Muscle layer of colon (tissue), 2 donors: ENCODE measurements at regions not wholly inside any gene's neighbourhood (a gene's known extent, or its start where the extent isn't known, plus 50 kb on each side); places are given as distances from the start of the nearest gene placed in this dataset.

ENCODE experiments used
- H3K27ac ChIP-seq: one replicate; pipeline ENCODE4 v1.7.0; 2013; ENCODE audit warnings: low read depth, mild to moderate bottlenecking, low read length, moderate library complexity
- H3K27me3 ChIP-seq, 2 donors: one replicate each; pipeline ENCODE4 v1.7.0; 2013; ENCODE audit warnings: low read length in 2 of 2, mild to moderate bottlenecking in 2 of 2; ENCODE audit not compliant: insufficient read depth in 2 of 2, control insufficient read depth in 1 of 2
- H3K36me3 ChIP-seq: one replicate; pipeline ENCODE4 v1.7.0; 2013; ENCODE audit warnings: mild to moderate bottlenecking, low read length; ENCODE audit not compliant: insufficient read depth
- H3K4me1 ChIP-seq: one replicate; pipeline ENCODE4 v1.7.0; 2013; ENCODE audit warnings: mild to moderate bottlenecking, low read length; ENCODE audit not compliant: insufficient read depth
- H3K4me3 ChIP-seq, 2 donors: one replicate each; pipeline ENCODE4 v1.7.0; 2013; ENCODE audit warnings: low read length in 2 of 2, low read depth in 1 of 2, mild to moderate bottlenecking in 1 of 2, moderate library complexity in 1 of 2
- H3K9ac ChIP-seq: one replicate; pipeline ENCODE4 v1.7.0; 2013; ENCODE audit warnings: low read length
- H3K9me3 ChIP-seq: one replicate; pipeline ENCODE4 v1.7.0; 2013; ENCODE audit warnings: mild to moderate bottlenecking, low read length
- donor health status: abdominal sarcoma.
- donor health status: Adenocarcinoma of cecum.

DNA sequence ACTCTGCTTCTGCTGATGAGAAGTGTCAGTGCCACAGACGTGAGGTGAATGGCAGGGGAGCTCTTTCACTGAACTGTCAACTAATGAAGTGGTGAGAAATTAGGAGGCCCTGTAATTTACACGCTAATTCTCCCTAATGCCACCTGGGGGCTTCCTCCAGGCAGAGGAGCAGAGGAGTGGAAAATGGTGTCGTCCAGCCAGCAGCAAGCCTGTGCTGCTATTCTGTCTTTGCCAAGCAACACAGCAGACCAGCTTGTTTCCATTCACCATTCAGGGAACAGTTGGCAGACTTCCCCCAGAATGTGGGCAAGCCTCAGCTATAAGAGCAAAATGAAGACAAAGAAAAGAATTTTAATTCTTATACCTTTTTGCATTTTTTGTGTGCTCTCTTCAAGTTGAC, 245.2 kb upstream of the TET2 start:
- Histone ChIP-seq H3K36me3 (no peaks in the 10 kb centered on the region), H3K27ac (no peak overlapping the region), H3K4me3 (no peak overlapping the region), H3K4me1 (no peaks in the 10 kb centered on the region), H3K9me3 (no peaks in the 10 kb centered on the region), H3K9ac (no peak overlapping the region), H3K27me3 (no peaks in the 10 kb centered on the region)

- Histone ChIP-seq H3K4me1 (no peaks in the 10 kb centered on the region), H3K9me3 (no peaks in the 10 kb centered on the region), H3K27ac (no peak overlapping the region), H3K27me3 (no peaks in the 10 kb centered on the region), H3K9ac (no peak overlapping the region), H3K4me3 (no peak overlapping the region), H3K36me3 (no peaks in the 10 kb centered on the region)
These were observed 244.6 kb upstream of the TET2 start for GRCh38 chr4:104901961-104902605.

DNA sequence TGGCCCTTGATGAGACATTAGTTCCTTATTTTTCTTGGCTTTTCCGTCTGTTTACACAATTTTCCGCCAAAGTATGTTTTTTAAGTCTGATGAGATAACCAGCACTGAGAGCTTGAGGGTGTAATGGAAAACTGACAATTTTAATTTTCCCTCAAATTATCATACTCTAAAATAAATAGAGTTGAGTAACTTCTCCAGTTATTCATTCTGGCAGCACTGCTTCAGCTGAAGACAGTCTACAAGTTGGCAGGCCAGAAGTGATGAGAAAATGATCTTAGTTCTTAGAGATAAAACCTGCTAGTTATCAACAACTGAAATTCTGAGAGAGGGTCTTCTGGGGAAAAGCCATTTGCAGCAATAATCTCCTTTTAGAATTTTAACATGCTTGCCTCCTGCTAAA, 241.6 kb upstream of the TET2 start:
- no peaks in the 10 kb centered on the region for H3K27me3 ChIP-seq
- H3K9ac ChIP-seq: no peak overlapping the region

GRCh38 chr4:104905546-104905945, 241.1 kb upstream of the TET2 start:
- no peaks in the 10 kb centered on the region for H3K27me3 ChIP-seq
- H3K9ac ChIP-seq: no peak overlapping the region
- H3K4me3 ChIP-seq: no peak overlapping the region

More for the DNA sequence above, 241.6 kb upstream of the TET2 start:
- H3K9me3 ChIP-seq: no peaks in the 10 kb centered on the region
- no peaks in the 10 kb centered on the region for H3K4me1 ChIP-seq
- H3K4me3 ChIP-seq: no peak overlapping the region
- no peak overlapping the region for H3K27ac ChIP-seq
- H3K36me3 ChIP-seq: no peaks in the 10 kb centered on the region

GRCh38 chr4:104906276-104906675, 240.4 kb upstream of the TET2 start:
- Histone ChIP-seq H3K36me3 (no peaks in the 10 kb centered on the region), H3K27ac (no peak overlapping the region), H3K27me3 (no peaks in the 10 kb centered on the region), H3K4me1 (no peaks in the 10 kb centered on the region), H3K4me3 (no peak overlapping the region), H3K9ac (no peak overlapping the region), H3K9me3 (no peaks in the 10 kb centered on the region)

More at GRCh38 chr4:104905546-104905945, 241.1 kb upstream of the TET2 start:
- no peak overlapping the region for H3K27ac ChIP-seq
- no peaks in the 10 kb centered on the region for H3K9me3 ChIP-seq
- no peaks in the 10 kb centered on the region for H3K36me3 ChIP-seq
- H3K4me1 ChIP-seq: no peaks in the 10 kb centered on the region

DNA sequence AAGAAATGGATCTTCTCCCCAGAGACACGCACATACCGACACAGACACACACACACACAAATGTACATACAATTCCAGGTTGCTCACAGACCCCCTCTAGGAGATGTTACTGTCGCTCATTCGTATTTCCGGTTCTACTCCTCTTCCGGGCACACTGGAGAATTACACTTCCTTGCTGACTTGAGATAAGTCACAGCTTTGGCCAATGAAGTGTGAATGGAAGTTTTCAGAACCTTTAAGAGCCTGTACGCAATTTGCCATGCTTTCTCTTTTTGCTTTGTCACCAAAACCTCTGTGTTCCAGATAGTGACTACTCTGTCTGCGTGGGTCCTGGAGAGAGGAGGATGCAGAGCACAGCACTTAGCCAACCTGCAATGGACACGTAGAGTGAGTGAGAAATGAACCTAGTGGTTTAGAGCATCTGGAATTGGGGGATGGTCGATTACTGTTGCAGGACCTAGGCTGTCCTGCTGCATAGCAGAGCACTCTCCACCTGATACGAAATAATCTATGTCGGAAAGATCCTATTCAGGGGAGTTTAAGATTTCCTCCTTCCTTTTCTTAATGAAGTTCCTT, 239.5 kb upstream of the TET2 start:
- Histone ChIP-seq H3K9ac (no peak overlapping the region), H3K4me3 (no peak overlapping the region), H3K27me3 (no peaks in the 10 kb centered on the region), H3K27ac (no peak overlapping the region), H3K36me3 (no peaks in the 10 kb centered on the region), H3K4me1 (no peaks in the 10 kb centered on the region), H3K9me3 (no peaks in the 10 kb centered on the region)

- no peak overlapping the region for H3K27ac ChIP-seq
- H3K4me3 ChIP-seq: no peak overlapping the region
- no peaks in the 10 kb centered on the region for H3K4me1 ChIP-seq
- no peaks in the 10 kb centered on the region for H3K9me3 ChIP-seq
- H3K36me3 ChIP-seq: no peaks in the 10 kb centered on the region
- H3K9ac ChIP-seq: no peak overlapping the region
- no peaks in the 10 kb centered on the region for H3K27me3 ChIP-seq
These were observed 238.7 kb upstream of the TET2 start for GRCh38 chr4:104907991-104908390.

- Histone ChIP-seq H3K27me3 (no peaks in the 10 kb centered on the region), H3K27ac (no peak overlapping the region), H3K9ac (no peak overlapping the region), H3K9me3 (no peaks in the 10 kb centered on the region), H3K36me3 (no peaks in the 10 kb centered on the region), H3K4me1 (no peaks in the 10 kb centered on the region), H3K4me3 (no peak overlapping the region)
These were observed 237.3 kb upstream of the TET2 start for GRCh38 chr4:104909376-104909775.

DNA sequence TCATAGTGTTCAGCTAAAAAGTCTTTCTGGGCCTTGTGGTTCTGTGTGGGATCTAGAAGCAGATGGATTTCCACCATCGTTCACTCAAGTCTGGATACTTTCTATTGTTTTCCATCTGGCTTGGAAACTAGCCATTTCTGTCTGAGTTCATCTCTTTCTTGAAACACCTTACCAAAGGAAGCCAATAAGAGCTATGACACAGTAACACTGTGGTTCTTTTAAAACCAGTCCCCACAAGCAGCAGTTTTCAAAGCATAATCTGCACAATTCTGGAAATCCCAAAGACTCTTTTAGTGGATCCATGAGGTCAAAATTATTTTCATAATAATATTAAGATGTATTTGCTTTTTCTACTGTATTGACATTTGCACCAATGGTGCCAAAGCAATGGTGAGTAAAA, 234.2 kb upstream of the TET2 start:
- Histone ChIP-seq H3K27me3 (no peaks in the 10 kb centered on the region), H3K9me3 (no peaks in the 10 kb centered on the region), H3K36me3 (no peaks in the 10 kb centered on the region), H3K4me3 (no peak overlapping the region), H3K4me1 (no peaks in the 10 kb centered on the region), H3K27ac (no peak overlapping the region), H3K9ac (no peak overlapping the region)

GRCh38 chr4:104915373-104915772, 231.3 kb upstream of the TET2 start:
- H3K4me1 ChIP-seq: no peaks in the 10 kb centered on the region
- no peaks in the 10 kb centered on the region for H3K9me3 ChIP-seq
- no peaks in the 10 kb centered on the region for H3K27me3 ChIP-seq
- H3K9ac ChIP-seq: no peak overlapping the region
- no peak overlapping the region for H3K27ac ChIP-seq
- no peak overlapping the region for H3K4me3 ChIP-seq
- no peaks in the 10 kb centered on the region for H3K36me3 ChIP-seq

DNA sequence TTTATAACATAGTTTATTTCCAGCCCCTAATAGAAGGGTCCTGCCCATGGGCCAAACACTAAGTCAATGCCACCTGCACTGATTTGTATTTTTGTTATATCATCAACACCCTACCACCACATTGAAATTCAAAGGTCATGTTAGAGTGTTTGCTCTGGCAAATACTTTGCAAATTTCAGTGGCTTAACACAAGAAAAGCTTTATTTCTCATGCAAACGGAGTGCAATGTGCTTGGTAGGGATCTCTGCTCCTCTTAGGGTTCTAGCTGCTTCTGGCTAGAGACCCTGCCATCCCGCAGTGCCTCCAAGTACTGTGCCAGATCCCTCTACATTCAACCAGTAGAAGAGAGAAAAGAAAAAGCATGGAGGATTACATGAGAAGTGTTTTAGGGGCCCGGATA, 230.8 kb upstream of the TET2 start:
- H3K4me1 ChIP-seq: no peaks in the 10 kb centered on the region
- no peak overlapping the region for H3K27ac ChIP-seq
- no peaks in the 10 kb centered on the region for H3K36me3 ChIP-seq
- no peak overlapping the region for H3K9ac ChIP-seq
- no peaks in the 10 kb centered on the region for H3K9me3 ChIP-seq
- no peaks in the 10 kb centered on the region for H3K27me3 ChIP-seq
- no peak overlapping the region for H3K4me3 ChIP-seq

- Histone ChIP-seq H3K27me3 (no peaks in the 10 kb centered on the region), H3K4me1 (no peaks in the 10 kb centered on the region), H3K9ac (no peak overlapping the region), H3K9me3 (no peaks in the 10 kb centered on the region), H3K27ac (no peak overlapping the region), H3K36me3 (no peaks in the 10 kb centered on the region), H3K4me3 (no peak overlapping the region)
These were observed 227.3 kb upstream of the TET2 start for GRCh38 chr4:104919406-104919805.
